ENCODE measurements at regions not wholly inside any gene's neighbourhood (a gene's known extent, or its start where the extent isn't known, plus 50 kb on each side); places are given as distances from the start of the nearest gene placed in this dataset.

DNA sequence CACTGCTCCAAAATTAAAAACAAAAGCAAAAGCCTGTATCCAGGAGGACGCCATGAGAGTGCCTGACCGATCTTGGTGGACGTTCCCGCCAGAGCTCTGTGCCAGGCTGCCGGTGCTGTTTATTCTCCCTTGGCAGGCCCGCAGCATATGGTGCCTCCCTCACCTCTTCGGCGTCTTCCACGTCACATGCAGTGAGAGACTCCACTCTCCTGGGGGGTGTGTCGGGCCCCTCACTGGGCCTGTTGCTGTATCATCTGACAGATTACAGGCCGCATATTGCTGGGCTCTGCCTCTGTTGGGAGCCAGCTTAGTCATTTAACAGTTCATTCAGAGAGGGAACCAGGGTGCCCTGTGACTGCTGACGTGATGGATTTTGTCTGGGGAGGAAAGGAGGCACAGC, 86.4 kb upstream of the ARRDC4 start:
- DNase-seq, result no peak

GRCh38 chr15:97875025-97875512, 85.4 kb upstream of the ARRDC4 start:
- no peak for DNase-seq

DNA sequence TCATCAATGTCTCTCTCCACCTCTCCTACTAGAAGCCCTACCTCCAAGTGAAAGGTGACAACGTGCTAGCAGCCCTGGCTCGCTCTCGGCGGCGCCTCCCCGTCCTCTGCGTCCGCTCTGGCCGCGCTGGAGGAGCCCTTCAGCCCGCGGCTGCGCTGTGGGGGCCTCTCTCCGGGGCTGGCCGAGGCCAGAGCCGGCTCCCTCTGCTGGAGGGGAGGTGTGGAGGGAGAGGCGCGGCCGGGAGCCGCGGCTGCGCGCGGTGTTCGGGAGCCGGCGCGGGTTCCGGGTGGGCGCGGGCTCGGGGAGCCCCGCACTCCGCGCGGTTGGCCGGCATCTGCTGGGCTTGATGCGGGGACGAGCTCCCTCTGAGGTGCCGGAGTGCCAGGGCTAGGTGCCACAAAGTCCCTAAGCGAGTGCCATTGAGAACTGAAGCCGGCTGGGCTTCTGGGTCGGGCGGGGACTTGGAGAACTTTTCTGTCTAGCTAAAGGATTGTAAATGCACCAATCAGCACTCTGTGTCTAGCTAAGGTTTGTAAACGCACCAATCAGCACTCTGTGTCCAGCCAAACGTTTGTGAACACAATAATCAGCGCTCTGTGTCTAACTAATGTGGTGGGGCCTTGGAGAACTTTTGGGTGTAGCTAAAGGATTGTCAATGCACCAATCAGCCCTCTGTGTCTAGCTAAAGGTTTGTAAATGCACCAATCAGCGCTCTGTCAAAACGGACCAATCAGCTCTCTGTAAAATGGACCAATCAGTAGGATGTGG, 84.8 kb upstream of the ARRDC4 start:
- DNase-seq, result no peak

DNA sequence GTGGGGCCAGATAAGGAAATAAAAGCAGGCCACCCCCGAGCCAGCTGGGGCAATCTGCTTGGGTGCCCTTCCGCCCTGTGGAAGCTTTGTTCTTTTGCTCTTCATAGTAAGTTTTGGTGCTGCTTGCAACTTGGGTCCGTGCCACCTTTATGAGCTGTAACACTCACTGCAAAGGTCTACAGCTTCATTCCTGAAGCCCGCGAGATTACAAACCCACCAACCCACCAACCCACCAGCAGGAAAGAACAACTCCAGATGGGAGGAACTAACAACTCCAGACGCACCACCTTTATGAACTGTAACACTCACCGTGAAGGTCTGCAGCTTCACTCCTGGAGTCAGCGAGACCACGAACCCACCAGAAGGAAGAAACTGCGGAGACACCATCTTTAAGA, 84.2 kb upstream of the ARRDC4 start:
- DNase-seq, result no peak

DNA sequence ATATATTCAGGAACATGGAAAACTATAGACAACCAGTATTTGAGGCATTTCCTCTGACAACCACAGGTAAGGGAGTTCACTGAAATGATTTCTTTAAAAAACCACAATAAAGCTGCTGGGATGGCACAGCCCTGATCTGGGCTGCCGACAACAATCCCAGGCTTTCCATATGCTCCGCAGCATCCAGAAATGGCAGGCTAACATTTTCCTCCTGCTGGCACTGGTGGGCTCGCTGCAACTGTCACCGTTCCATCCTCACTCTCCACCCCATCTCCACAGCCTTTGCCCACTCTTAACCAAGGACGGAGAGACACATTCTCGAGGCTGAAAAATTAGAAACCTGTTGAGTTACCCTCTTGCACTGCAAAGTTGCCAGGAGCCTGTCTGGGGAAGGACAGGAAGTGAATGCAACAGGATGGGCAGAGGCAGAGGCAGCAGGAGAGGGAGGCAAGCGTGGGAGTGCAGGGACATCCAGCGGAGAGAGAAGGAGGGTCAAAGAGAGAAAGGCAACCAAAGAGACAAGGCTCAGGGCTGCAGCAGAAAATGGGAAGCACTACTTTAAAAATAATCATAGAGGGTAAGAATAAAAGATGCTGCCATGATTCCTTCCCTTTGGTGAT, 79.0 kb upstream of the ARRDC4 start:
- no peak for DNase-seq

GRCh38 chr15:97884513-97885131, 75.9 kb upstream of the ARRDC4 start:
- no peak for DNase-seq

DNA sequence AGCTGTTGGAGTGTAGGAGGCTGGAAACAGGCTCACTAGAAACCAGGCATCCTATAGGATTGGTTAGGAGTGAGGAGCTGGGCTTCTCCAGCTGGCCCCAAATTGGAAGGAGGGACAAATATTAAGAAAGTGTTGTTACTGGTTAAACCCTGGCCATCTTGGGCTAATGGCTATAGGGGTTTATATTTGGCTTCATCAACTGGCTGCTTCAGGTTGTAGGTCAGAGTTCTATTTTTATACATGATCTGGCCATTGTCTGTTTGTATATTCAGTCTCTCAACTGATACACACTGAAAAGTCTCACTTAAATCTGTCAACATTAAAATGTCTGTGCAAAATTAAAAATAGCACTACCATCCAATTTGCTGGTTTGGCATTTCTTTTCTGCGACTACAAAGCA, 70.2 kb upstream of the ARRDC4 start:
- no peak for DNase-seq

DNA sequence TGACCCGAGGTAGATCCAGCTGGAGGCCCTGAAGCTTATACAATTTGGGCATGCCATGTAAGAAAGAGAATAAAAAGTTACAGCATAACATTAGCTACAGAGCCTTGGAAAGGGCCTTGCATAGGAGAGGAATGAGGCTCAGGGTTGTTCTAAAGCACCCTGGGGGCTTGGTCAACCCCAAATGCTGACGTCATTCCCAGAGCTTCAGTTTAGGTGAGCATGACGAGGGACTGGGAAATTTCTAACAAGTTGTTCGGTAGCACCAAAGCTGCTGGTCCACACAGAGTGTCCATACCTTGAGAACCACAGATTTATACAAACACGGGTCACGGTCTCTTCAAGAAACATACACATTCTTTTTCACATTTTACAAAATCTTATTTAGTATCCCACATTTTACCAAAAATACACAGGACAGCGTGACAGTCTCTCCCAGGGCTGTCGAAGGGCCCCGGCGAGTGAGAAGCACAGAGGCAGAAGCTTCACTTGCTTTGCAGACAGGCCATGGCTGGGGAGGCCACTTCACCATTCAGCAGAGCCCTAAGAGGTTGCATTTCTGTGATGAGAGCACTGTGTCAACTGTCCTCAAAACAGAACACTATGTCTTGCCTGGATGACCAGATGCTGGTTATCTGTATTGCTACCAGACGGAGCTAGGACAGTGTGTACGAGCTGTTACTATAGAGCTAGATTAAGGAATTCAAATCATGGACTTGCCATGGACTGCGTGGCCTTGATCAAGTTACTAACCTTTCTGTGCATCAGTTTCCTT, 68.2 kb upstream of the ARRDC4 start:
- DNase-seq, result no peak

GRCh38 chr15:97893967-97894366, 66.5 kb upstream of the ARRDC4 start:
- DNase-seq, result no peak

- DNase-seq, result no peak
Measured at GRCh38 chr15:97899981-97900380, 60.5 kb upstream of the ARRDC4 start.

DNA sequence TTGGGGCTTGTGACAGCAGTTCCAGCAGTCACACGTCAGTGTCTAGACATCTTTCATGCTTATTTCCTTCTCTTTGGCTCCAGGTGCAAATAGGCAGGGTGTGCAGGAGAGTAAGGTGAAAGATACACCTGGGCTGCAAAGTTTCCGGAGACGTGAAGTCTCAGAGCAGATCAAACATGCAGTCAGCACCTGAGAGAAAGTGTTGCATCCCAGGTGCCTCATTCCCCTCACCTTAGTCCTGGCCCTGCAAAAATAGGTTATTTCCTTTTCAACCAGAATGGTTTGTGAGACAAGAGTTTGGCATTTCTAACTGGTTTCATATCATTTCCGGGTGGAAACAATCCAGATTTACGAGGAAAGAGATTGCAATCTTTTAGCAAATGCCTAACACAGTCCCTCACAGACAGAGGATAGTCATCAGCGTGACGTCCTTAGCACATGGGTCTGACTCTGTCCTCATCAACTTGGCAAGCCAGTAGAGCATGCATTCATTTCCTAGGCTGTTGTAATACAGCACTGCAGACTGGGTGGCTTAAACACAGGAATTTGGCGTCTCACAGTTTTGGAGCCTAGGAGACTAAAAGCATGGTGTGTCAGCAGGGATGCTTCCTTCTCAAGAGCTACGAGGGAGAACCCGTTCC, 58.2 kb upstream of the ARRDC4 start:
- no peak for DNase-seq

DNA sequence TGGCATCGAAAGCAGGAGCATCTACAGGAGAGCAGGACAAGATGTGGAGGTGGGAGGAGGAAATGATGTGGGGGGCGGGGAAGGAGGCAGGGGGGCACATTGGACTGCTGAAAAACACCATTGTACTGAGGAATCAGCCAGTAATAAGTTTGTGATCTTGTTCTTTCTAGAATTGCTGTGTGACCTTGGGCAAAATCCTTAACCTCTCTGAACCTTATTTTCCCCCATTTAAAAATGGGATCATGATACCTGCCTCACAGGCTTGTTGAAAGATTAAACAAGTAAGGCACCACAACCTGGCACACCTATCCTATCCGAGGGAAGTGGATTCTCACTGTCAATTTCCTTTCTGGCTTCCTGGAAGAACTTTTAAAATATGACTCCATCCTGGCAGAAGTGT, 56.9 kb upstream of the ARRDC4 start:
- no peak for DNase-seq

DNA sequence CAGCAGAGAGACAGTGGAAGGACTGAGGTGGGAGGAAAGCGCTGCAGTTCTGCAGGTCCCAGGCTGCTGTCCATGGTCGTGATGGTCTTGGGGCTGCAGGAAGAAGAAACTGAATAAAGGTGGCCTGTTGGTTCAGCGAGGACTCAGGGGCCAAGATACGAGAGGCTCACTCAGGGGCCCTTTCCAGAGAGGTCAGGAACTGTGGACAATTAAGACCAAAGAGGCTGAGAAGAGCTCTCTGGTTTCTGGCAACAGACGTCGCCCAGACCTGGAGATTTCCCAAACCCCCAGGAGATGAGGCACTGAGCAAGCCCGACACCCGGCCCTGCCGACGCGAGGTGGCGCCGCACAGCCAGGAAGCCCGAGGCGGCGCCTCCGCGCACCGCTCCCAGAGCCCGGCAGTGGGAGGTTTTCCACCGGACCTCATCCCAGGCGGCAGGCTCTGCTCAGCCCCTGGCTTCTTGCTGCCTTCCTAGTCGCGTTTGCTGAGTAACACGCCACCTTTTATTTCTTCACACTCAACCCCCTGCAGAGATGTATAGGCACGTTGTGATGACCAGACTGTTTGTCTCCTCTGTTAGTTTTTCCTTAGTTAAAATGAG, 56.4 kb upstream of the ARRDC4 start:
- peak in 38 of 56 donors; percentile 4 to 75 (median 26) for DNase-seq

- peak in 34 of 56 donors; percentile 5 to 72 (median 22) for DNase-seq
Measured at GRCh38 chr15:97909291-97909891, 51.1 kb upstream of the ARRDC4 start.

Measured in nucleus accumbens (tissue), 56 donors.